ENCODE measurements at regions not wholly inside any gene's neighbourhood (a gene's known extent, or its start where the extent isn't known, plus 50 kb on each side); places are given as distances from the start of the nearest gene placed in this dataset.

- no peak for TF ChIP-seq CTCF (IDR thresholded peaks at IDR 0.05)
- no peak for TF ChIP-seq EZH2 (IDR thresholded peaks at IDR 0.05)
Measured at GRCh38 chr5:117027384-117027783, 452.8 kb upstream of the SEMA6A start.

Measured in neural progenitor cell (in vitro differentiated cells).